ENCODE measurements at regions not wholly inside any gene's neighbourhood (a gene's known extent, or its start where the extent isn't known, plus 50 kb on each side); places are given as distances from the start of the nearest gene placed in this dataset.

DNA sequence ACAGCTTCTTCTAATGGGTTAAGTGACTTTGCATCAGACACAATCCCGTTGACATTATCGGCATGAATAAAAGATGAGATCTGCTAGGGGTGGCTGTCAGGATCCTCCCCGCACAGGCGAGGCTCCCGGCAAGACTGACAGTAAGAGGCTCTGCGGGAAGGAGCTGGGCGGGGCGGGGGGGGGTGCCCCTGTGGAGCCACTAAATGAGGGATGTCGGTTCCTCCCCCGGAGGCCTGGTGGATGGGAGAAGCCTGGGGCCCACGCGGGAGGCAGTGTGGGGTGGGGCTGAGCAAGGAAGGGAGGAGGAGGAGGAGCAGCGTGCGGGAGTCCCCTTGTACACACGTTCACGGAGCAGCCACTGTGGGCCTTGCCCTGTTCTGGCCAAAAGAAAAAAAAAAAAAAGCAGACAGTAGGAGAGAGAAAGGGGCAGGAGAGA lies 190.9 kb upstream of the GSE1 start:
- H3K4me3 ChIP-seq (ENCODE audit: low read depth in 2 of 2, low read length in 2 of 2): no peak overlapping the region
- H3K4me1 ChIP-seq (ENCODE audit: control insufficient read depth, insufficient read depth, low read length): peaks cover 3% of the 10 kb centered on the region; the same call in 1 of the 2 replicates
- no peaks in the 10 kb centered on the region for H3K36me3 ChIP-seq (ENCODE audit: control insufficient read depth, insufficient read depth, low read length)
- ATAC-seq: no peak
- no peak overlapping the region for H3K27ac ChIP-seq (ENCODE audit: low read length)
- intact Hi-C loops (cut with micrococcal nuclease; ENCODE audit: unreplicated experiment): loop anchor here (10.0 kb wide), 1 partner anchor 193 kb away; the partner anchor contains the start of gene GSE1
- no peak for DNase-seq (ENCODE audit: low read depth, low spot score)
- ChIA-PET CTCF (interaction anchor here (0.6 kb wide), 1 partner anchor 272 kb away, joined by 4 read pairs; no protein-coding TSS in a partner anchor), POLR2A (no interaction called here)
- H3K27me3 ChIP-seq (ENCODE audit: control insufficient read depth, insufficient read depth, low read length): no peaks in the 10 kb centered on the region
- in situ Hi-C loops (cut with HindIII; ENCODE audit: low pct_unique_long_range_greater_than_20kb, low sequenced_read_pairs): no loop called here
- H3K9me3 ChIP-seq (ENCODE audit: control insufficient read depth, insufficient read depth, low read depth, low read length): no peaks in the 10 kb centered on the region
- BruUV-seq (replicated peaks): no TSS peak
- TF ChIP-seq, protein P1, sequence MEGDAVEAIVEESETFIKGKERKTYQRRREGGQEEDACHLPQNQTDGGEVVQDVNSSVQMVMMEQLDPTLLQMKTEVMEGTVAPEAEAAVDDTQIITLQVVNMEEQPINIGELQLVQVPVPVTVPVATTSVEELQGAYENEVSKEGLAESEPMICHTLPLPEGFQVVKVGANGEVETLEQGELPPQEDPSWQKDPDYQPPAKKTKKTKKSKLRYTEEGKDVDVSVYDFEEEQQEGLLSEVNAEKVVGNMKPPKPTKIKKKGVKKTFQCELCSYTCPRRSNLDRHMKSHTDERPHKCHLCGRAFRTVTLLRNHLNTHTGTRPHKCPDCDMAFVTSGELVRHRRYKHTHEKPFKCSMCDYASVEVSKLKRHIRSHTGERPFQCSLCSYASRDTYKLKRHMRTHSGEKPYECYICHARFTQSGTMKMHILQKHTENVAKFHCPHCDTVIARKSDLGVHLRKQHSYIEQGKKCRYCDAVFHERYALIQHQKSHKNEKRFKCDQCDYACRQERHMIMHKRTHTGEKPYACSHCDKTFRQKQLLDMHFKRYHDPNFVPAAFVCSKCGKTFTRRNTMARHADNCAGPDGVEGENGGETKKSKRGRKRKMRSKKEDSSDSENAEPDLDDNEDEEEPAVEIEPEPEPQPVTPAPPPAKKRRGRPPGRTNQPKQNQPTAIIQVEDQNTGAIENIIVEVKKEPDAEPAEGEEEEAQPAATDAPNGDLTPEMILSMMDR (IDR thresholded peaks at IDR 0.05): no peak
- TF ChIP-seq POLR2AphosphoS5 (IDR thresholded peaks at IDR 0.05; ENCODE audit: low read depth, low read length) (no peak), TCF7L2 (IDR thresholded peaks at IDR 0.05; ENCODE audit: low read depth, low read length) (no peak), SIN3A (IDR thresholded peaks at IDR 0.05; ENCODE audit: borderline replicate concordance, insufficient read depth, low read depth, low read length) (no peak)
- TF ChIP-seq, protein P2, sequence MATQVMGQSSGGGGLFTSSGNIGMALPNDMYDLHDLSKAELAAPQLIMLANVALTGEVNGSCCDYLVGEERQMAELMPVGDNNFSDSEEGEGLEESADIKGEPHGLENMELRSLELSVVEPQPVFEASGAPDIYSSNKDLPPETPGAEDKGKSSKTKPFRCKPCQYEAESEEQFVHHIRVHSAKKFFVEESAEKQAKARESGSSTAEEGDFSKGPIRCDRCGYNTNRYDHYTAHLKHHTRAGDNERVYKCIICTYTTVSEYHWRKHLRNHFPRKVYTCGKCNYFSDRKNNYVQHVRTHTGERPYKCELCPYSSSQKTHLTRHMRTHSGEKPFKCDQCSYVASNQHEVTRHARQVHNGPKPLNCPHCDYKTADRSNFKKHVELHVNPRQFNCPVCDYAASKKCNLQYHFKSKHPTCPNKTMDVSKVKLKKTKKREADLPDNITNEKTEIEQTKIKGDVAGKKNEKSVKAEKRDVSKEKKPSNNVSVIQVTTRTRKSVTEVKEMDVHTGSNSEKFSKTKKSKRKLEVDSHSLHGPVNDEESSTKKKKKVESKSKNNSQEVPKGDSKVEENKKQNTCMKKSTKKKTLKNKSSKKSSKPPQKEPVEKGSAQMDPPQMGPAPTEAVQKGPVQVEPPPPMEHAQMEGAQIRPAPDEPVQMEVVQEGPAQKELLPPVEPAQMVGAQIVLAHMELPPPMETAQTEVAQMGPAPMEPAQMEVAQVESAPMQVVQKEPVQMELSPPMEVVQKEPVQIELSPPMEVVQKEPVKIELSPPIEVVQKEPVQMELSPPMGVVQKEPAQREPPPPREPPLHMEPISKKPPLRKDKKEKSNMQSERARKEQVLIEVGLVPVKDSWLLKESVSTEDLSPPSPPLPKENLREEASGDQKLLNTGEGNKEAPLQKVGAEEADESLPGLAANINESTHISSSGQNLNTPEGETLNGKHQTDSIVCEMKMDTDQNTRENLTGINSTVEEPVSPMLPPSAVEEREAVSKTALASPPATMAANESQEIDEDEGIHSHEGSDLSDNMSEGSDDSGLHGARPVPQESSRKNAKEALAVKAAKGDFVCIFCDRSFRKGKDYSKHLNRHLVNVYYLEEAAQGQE (IDR thresholded peaks at IDR 0.05; ENCODE audit: insufficient read depth in 1 of 2, low read depth in 2 of 2, low read length in 1 of 2): no peak

DNA sequence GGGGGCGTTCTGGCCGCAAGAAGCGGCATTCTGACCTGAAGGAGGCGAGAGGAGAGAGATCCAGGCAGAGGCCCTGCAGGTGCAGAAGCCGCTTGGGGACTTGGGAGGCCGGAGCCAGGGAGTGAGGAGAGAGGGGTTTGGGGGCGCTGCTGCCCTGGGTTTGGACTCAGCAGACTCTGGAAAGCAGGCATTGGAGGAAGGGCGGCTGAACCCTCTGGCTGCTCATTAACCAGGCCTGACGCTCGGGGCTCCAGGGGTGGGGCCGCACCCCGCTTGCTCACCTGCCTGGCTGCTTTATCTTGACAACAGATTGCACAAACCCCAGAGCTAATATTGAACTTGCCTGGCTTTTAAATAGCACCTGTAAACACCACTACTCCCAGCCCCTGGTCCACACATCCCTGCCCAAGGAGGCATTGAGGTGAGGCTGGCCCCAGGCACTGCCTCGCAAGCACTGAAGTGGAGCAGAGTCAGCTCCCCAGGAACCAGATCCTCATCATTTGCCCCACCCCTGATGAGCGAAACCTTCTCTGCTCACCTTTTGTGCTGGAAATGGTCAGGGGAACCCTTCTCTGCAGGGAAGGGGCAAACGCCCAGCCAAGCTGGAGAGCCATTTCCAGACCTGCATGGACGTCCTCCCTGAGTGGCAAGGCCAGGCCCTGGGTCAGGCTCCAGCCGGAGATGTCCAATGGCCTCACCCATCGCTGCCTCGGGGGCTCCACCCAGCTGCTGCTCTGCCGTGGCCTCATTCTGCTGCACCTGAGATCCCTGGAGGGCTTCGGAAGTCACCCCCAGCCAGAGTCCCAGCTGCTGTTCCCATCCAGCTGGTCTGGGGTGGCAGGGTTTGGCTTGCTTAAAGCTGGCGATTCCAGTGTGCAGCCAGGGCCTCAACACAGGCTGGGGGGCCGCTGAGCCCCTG lies 190.2 kb upstream of the GSE1 start:
- no peak overlapping the region for H3K27ac ChIP-seq (ENCODE audit: low read length)
- no TSS peak for BruUV-seq (replicated peaks)
- no peaks in the 10 kb centered on the region for H3K36me3 ChIP-seq (ENCODE audit: control insufficient read depth, insufficient read depth, low read length)
- no peak overlapping the region for H3K4me3 ChIP-seq (ENCODE audit: low read depth in 2 of 2, low read length in 2 of 2)
- peaks cover 3% of the 10 kb centered on the region; the same call in 1 of the 2 replicates for H3K4me1 ChIP-seq (ENCODE audit: control insufficient read depth, insufficient read depth, low read length)
- H3K9me3 ChIP-seq (ENCODE audit: control insufficient read depth, insufficient read depth, low read depth, low read length): no peaks in the 10 kb centered on the region
- TF ChIP-seq SIN3A (IDR thresholded peaks at IDR 0.05; ENCODE audit: borderline replicate concordance, insufficient read depth, low read depth, low read length) (no peak), POLR2AphosphoS5 (IDR thresholded peaks at IDR 0.05; ENCODE audit: low read depth, low read length) (no peak), TCF7L2 (IDR thresholded peaks at IDR 0.05; ENCODE audit: low read depth, low read length) (no peak)
- TF ChIP-seq, protein P1 (IDR thresholded peaks at IDR 0.05): no peak
- TF ChIP-seq, protein P2 (IDR thresholded peaks at IDR 0.05; ENCODE audit: insufficient read depth in 1 of 2, low read depth in 2 of 2, low read length in 1 of 2): no peak
- CTCF ChIA-PET: interaction anchor here (0.6 kb wide), 1 partner anchor 273 kb away, joined by 4 read pairs; no protein-coding TSS in a partner anchor
- in situ Hi-C loops (cut with HindIII; ENCODE audit: low pct_unique_long_range_greater_than_20kb, low sequenced_read_pairs) (no loop called here), intact Hi-C loops (cut with micrococcal nuclease; ENCODE audit: unreplicated experiment) (loop anchor here (10.0 kb wide), 1 partner anchor 192 kb away; the partner anchor contains the start of gene GSE1)
- DNase-seq (ENCODE audit: low read depth, low spot score) (no peak), ATAC-seq (no peak)
- no peaks in the 10 kb centered on the region for H3K27me3 ChIP-seq (ENCODE audit: control insufficient read depth, insufficient read depth, low read length)
- POLR2A ChIA-PET: no interaction called here
